ACHN (cell line): ENCODE measurements at regions not wholly inside any gene's neighbourhood (a gene's known extent, or its start where the extent isn't known, plus 50 kb on each side); places are given as distances from the start of the nearest gene placed in this dataset.

Source experiments
- DNase-seq: peaks from one replicate; pipeline ENCODE4 v3.0.0-alpha.2; 2015
- in situ Hi-C: cut with HindIII; loops from 2 replicates; pipeline ENCODE4 v1.10.0; 2017; ENCODE audit warnings: low sequenced_read_pairs, low pct_ligation_motif_present, low pct_unique_long_range_greater_than_20kb

- in situ Hi-C loops = no loop called here
- no peak for DNase-seq
These were observed 474.9 kb upstream of the MC4R start for GRCh38 chr18:60847517-60847916.

- no peak for DNase-seq
- in situ Hi-C loops = no loop called here
These were observed 471.7 kb upstream of the CDH20 start for GRCh38 chr18:60861575-60861974.

- in situ Hi-C loops = no loop called here
These were observed 470.2 kb upstream of the CDH20 start for GRCh38 chr18:60862988-60863387.

GRCh38 chr18:60865801-60866200, 467.4 kb upstream of the CDH20 start:
- no peak for DNase-seq

More at GRCh38 chr18:60862988-60863387, 470.2 kb upstream of the CDH20 start:
- DNase-seq = no peak

DNA sequence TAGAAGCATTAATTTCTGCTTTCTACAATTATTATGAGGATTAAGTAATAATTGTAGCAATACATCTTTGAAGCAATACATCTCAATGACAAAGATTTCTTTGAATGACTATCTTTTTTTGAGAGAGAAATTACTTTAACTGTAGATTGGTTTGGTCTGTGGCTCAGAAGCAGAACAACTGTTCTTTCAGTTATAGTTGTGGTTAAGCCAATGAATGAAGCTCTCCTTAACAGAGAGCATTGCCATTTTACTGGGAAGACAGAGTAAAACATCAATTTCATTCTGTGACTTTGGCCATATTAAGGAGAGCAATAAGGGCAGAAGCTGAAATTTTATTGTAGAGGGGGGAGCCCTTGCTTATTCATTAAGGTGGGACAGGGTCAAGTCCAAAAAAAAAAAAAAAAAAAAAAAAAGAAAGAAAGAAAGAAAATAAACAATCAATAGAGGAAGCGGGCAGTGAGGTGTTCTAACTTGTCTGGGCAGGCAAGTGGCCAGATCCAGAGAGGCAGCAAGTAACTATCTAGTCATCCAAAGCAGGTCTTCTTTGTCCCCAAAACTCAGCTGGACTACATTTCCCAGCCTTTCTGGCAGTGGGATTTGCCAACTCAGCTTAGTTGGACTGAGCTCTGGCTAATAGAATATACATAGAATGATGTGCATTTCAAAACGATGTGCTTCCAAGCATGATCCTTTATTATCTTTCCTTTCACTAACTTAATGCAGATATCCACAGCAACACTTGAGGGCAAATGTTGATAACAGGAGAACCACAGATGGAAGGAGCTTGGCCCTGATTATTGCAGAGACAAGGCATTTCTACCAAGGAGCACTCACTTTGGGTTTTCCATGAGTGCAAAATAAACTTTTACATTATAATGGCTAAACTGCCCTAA, 462.7 kb upstream of the CDH20 start:
- in situ Hi-C loops = no loop called here
- no peak for DNase-seq

More at GRCh38 chr18:60865801-60866200, 467.4 kb upstream of the CDH20 start:
- in situ Hi-C loops = no loop called here

DNA sequence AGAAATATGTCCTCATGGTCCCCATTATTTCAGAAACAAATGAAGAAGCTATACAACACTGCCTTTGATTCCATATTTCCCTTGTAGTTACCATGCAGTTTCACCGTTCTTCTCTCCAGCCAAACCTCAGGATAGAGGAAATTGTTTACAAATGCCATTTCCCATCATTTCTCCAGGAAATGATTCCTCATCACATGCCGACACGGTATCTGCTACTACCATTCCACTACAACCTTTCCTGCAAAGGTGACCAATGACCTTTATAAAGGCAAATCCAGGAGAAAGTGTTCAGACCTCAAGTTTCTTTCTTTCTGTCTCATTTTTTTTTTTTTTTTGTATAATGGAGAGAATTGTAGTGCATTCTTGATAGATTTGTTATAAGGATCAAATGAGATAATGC, 460.8 kb upstream of the CDH20 start:
- no peak for DNase-seq
- in situ Hi-C loops = no loop called here

- no peak for DNase-seq
- in situ Hi-C loops = no loop called here
These were observed 459.5 kb upstream of the CDH20 start for GRCh38 chr18:60873708-60874107.

GRCh38 chr18:60875957-60876507, 457.2 kb upstream of the CDH20 start:
- in situ Hi-C loops = no loop called here
- DNase-seq = no peak

GRCh38 chr18:60880184-60880583, 453.0 kb upstream of the CDH20 start:
- in situ Hi-C loops = no loop called here
- no peak for DNase-seq

GRCh38 chr18:60883587-60883986, 449.6 kb upstream of the CDH20 start:
- in situ Hi-C loops = no loop called here
- DNase-seq = no peak

GRCh38 chr18:60888071-60888624, 445.1 kb upstream of the CDH20 start:
- no peak for DNase-seq
- in situ Hi-C loops = no loop called here

- DNase-seq = no peak
- in situ Hi-C loops = no loop called here
These were observed 443.8 kb upstream of the CDH20 start for GRCh38 chr18:60889442-60889841.

GRCh38 chr18:60891936-60892335, 441.3 kb upstream of the CDH20 start:
- in situ Hi-C loops = no loop called here
- no peak for DNase-seq

- in situ Hi-C loops = no loop called here
- no peak for DNase-seq
These were observed 440.8 kb upstream of the CDH20 start for GRCh38 chr18:60892441-60892840.

DNA sequence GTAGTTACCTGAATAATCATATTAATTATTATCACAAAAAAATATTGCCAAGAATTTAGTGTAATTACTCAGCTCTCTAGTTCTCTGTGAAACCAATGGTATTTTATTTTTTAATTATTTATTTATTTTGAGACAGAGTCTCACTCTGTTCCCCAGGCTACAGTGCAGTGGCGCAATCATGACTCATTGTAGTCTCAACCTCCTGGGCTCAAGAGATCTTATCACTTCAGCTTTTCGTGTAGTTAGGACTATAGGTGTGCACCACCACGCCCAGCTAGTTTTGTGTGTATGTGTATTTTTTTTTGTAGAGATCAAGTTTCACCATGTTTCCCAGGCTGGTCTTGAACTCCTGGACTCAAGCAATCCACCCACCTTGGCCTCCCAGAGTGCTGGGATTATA, 440.4 kb upstream of the CDH20 start:
- DNase-seq = no peak

GRCh38 chr18:60893355-60894097, 439.7 kb upstream of the CDH20 start:
- no peak for DNase-seq
- in situ Hi-C loops = no loop called here

More for the DNA sequence above, 440.4 kb upstream of the CDH20 start:
- in situ Hi-C loops = no loop called here

GRCh38 chr18:60894254-60894945, 438.8 kb upstream of the CDH20 start:
- DNase-seq = no peak
- in situ Hi-C loops = no loop called here

- in situ Hi-C loops = no loop called here
- DNase-seq = no peak
These were observed 438.0 kb upstream of the CDH20 start for GRCh38 chr18:60895181-60895580.

DNA sequence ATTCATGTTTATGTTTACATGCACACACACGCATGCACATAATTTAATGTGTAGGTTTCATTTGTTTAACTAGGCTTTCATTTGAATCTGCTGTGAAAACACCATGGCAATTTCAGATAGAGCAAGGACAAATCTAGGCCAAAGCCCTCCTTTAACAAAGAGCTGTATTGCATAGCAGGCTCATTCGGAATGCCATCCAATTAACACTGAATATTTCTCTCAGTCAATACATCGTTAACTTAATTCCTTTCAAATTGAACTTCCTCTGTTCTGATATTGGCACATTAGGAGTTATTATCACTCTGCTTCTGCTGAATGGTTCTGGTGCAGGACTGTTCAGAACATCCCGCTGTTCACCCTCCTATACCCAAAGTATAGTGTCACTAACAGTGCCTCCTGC, 435.1 kb upstream of the CDH20 start:
- in situ Hi-C loops = no loop called here
- DNase-seq = no peak
